ENCODE measurements at regions not wholly inside any gene's neighbourhood (a gene's known extent, or its start where the extent isn't known, plus 50 kb on each side); places are given as distances from the start of the nearest gene placed in this dataset.

GRCh38 chr5:124234770-124235562 is 511.5 kb downstream of the ZNF608 start:
- H3K36me3 ChIP-seq (ENCODE audit: control insufficient read depth in 2 of 2, insufficient read depth in 2 of 2, low read length in 2 of 2): no peaks in the 10 kb centered on the region

DNA sequence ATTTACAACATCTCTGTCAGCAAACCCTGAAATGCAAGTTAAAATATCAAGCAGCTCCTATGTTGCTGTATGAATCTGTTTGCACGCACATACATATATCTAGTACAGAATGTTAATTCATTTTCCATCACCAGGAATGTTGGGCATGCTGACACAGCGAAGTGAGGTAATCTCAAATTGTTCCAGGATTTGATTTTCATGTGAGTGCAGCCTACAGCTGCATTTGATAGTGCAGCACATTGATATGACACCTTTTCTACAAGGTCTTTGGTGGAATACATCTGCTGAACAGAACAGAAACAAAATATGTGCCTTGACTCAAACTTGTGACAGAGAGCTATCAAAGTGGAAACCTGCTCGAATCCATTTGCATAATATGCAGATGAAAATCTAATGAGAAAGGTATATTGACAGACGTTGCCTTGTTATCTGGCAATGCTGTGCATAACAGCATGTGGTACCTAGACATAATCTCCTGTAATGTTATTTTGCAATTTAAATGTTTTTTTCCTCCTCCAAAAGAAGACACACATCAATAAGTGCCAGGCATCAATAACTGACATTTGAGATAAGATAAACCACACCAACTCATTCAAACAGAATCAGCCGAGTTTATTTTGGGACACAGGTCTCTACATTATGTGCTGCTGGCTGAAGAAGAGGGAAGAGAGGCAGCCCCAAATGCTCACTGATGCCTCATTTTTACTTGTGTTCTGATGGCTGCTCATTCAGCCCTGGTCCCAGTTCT is 512.2 kb downstream of the ZNF608 start:
- Histone ChIP-seq H3K27me3 (ENCODE audit: control insufficient read depth in 2 of 2, insufficient read depth in 2 of 2, low read length in 2 of 2) (no peaks in the 10 kb centered on the region), H3K9ac (ENCODE audit: low read depth in 1 of 2, low read length in 2 of 2) (no peak overlapping the region), H3K4me1 (ENCODE audit: control insufficient read depth in 2 of 2, insufficient read depth in 2 of 2, low read length in 2 of 2) (peaks cover 0 to 6% of the 10 kb centered on the region in 2 donors), H3K4me3 (ENCODE audit: low read length in 2 of 2) (no peak overlapping the region), H3K9me3 (ENCODE audit: control insufficient read depth in 2 of 2, low read length in 2 of 2) (no peaks in the 10 kb centered on the region), H3K36me3 (ENCODE audit: control insufficient read depth in 2 of 2, insufficient read depth in 2 of 2, low read length in 2 of 2) (no peaks in the 10 kb centered on the region), H3K27ac (ENCODE audit: low read depth in 2 of 2, low read length in 2 of 2) (no peak overlapping the region)

More at GRCh38 chr5:124234770-124235562, 511.5 kb downstream of the ZNF608 start:
- Histone ChIP-seq H3K9me3 (ENCODE audit: control insufficient read depth in 2 of 2, low read length in 2 of 2) (no peaks in the 10 kb centered on the region), H3K4me3 (ENCODE audit: low read length in 2 of 2) (no peak overlapping the region), H3K4me1 (ENCODE audit: control insufficient read depth in 2 of 2, insufficient read depth in 2 of 2, low read length in 2 of 2) (peaks cover 0 to 6% of the 10 kb centered on the region in 2 donors), H3K9ac (ENCODE audit: low read depth in 1 of 2, low read length in 2 of 2) (no peak overlapping the region), H3K27ac (ENCODE audit: low read depth in 2 of 2, low read length in 2 of 2) (no peak overlapping the region), H3K27me3 (ENCODE audit: control insufficient read depth in 2 of 2, insufficient read depth in 2 of 2, low read length in 2 of 2) (no peaks in the 10 kb centered on the region)

GRCh38 chr5:124232515-124232914 is 513.9 kb downstream of the ZNF608 start:
- H3K9ac ChIP-seq (ENCODE audit: low read depth in 1 of 2, low read length in 2 of 2): no peak overlapping the region
- no peaks in the 10 kb centered on the region for H3K27me3 ChIP-seq (ENCODE audit: control insufficient read depth in 2 of 2, insufficient read depth in 2 of 2, low read length in 2 of 2)
- H3K36me3 ChIP-seq (ENCODE audit: control insufficient read depth in 2 of 2, insufficient read depth in 2 of 2, low read length in 2 of 2): no peaks in the 10 kb centered on the region
- H3K4me3 ChIP-seq (ENCODE audit: low read length in 2 of 2): no peak overlapping the region
- H3K4me1 ChIP-seq (ENCODE audit: control insufficient read depth in 2 of 2, insufficient read depth in 2 of 2, low read length in 2 of 2): peaks cover 0 to 6% of the 10 kb centered on the region in 2 donors
- no peak overlapping the region for H3K27ac ChIP-seq (ENCODE audit: low read depth in 2 of 2, low read length in 2 of 2)
- no peaks in the 10 kb centered on the region for H3K9me3 ChIP-seq (ENCODE audit: control insufficient read depth in 2 of 2, low read length in 2 of 2)

DNA sequence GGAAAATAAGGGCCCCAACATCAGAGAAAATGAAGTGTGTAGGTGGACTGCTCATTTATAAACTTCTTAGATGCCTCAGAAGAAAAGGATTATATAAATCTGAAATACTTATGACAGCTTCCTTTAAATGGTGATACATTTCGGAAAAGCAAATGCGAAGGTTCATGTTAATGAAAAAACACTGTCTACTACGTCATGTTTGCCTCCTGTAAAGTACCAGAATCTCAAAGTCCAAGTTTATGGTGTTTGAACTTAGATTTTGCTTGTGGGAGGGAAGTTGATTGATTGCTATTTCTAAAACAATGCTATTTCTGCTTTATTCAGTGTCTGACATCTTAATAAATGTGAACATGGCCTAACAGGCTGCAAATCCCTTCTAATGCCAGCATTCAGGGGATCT is 514.6 kb downstream of the ZNF608 start:
- no peaks in the 10 kb centered on the region for H3K36me3 ChIP-seq (ENCODE audit: control insufficient read depth in 2 of 2, insufficient read depth in 2 of 2, low read length in 2 of 2)
- no peaks in the 10 kb centered on the region for H3K27me3 ChIP-seq (ENCODE audit: control insufficient read depth in 2 of 2, insufficient read depth in 2 of 2, low read length in 2 of 2)
- no peaks in the 10 kb centered on the region for H3K9me3 ChIP-seq (ENCODE audit: control insufficient read depth in 2 of 2, low read length in 2 of 2)
- H3K27ac ChIP-seq (ENCODE audit: low read depth in 2 of 2, low read length in 2 of 2): no peak overlapping the region
- no peak overlapping the region for H3K9ac ChIP-seq (ENCODE audit: low read depth in 1 of 2, low read length in 2 of 2)
- H3K4me1 ChIP-seq (ENCODE audit: control insufficient read depth in 2 of 2, insufficient read depth in 2 of 2, low read length in 2 of 2): peaks cover 0 to 6% of the 10 kb centered on the region in 2 donors
- no peak overlapping the region for H3K4me3 ChIP-seq (ENCODE audit: low read length in 2 of 2)

GRCh38 chr5:124231230-124231629 is 515.2 kb downstream of the ZNF608 start:
- no peaks in the 10 kb centered on the region for H3K36me3 ChIP-seq (ENCODE audit: control insufficient read depth in 2 of 2, insufficient read depth in 2 of 2, low read length in 2 of 2)
- H3K9ac ChIP-seq (ENCODE audit: low read depth in 1 of 2, low read length in 2 of 2): no peak overlapping the region
- H3K27ac ChIP-seq (ENCODE audit: low read depth in 2 of 2, low read length in 2 of 2): no peak overlapping the region
- no peak overlapping the region for H3K4me3 ChIP-seq (ENCODE audit: low read length in 2 of 2)
- H3K4me1 ChIP-seq (ENCODE audit: control insufficient read depth in 2 of 2, insufficient read depth in 2 of 2, low read length in 2 of 2): peaks cover 0 to 6% of the 10 kb centered on the region in 2 donors
- no peaks in the 10 kb centered on the region for H3K27me3 ChIP-seq (ENCODE audit: control insufficient read depth in 2 of 2, insufficient read depth in 2 of 2, low read length in 2 of 2)
- H3K9me3 ChIP-seq (ENCODE audit: control insufficient read depth in 2 of 2, low read length in 2 of 2): no peaks in the 10 kb centered on the region

DNA sequence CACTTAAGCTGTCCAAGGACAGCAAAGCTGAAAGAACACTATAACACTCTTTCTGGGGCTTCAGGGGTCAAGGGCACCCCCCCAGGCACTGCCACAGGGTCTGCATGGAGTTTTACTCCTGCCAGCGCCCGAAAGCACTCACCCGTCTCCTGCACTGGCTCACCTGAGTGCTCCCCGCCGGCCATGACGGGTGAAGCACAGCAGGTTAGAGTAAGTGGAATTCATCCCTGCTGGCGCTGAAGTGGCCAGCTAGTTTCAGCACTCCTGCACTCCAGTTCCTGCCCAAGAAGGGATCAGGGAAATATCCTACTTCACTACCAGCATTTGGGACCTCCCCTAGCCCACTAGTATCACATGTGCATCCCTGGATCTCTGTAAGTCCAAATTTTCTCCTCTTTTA is 516.0 kb downstream of the ZNF608 start:
- Histone ChIP-seq H3K4me3 (ENCODE audit: low read length in 2 of 2) (no peak overlapping the region), H3K27ac (ENCODE audit: low read depth in 2 of 2, low read length in 2 of 2) (no peak overlapping the region), H3K27me3 (ENCODE audit: control insufficient read depth in 2 of 2, insufficient read depth in 2 of 2, low read length in 2 of 2) (no peaks in the 10 kb centered on the region), H3K9me3 (ENCODE audit: control insufficient read depth in 2 of 2, low read length in 2 of 2) (no peaks in the 10 kb centered on the region), H3K9ac (ENCODE audit: low read depth in 1 of 2, low read length in 2 of 2) (no peak overlapping the region), H3K4me1 (ENCODE audit: control insufficient read depth in 2 of 2, insufficient read depth in 2 of 2, low read length in 2 of 2) (peaks cover 0 to 6% of the 10 kb centered on the region in 2 donors), H3K36me3 (ENCODE audit: control insufficient read depth in 2 of 2, insufficient read depth in 2 of 2, low read length in 2 of 2) (no peaks in the 10 kb centered on the region)

GRCh38 chr5:124229352-124229751 is 517.1 kb downstream of the ZNF608 start:
- no peak overlapping the region for H3K27ac ChIP-seq (ENCODE audit: low read depth in 2 of 2, low read length in 2 of 2)
- H3K4me3 ChIP-seq (ENCODE audit: low read length in 2 of 2): no peak overlapping the region
- H3K36me3 ChIP-seq (ENCODE audit: control insufficient read depth in 2 of 2, insufficient read depth in 2 of 2, low read length in 2 of 2): no peaks in the 10 kb centered on the region
- no peaks in the 10 kb centered on the region for H3K9me3 ChIP-seq (ENCODE audit: control insufficient read depth in 2 of 2, low read length in 2 of 2)
- H3K4me1 ChIP-seq (ENCODE audit: control insufficient read depth in 2 of 2, insufficient read depth in 2 of 2, low read length in 2 of 2): peaks cover 0 to 6% of the 10 kb centered on the region in 2 donors
- H3K9ac ChIP-seq (ENCODE audit: low read depth in 1 of 2, low read length in 2 of 2): no peak overlapping the region
- no peaks in the 10 kb centered on the region for H3K27me3 ChIP-seq (ENCODE audit: control insufficient read depth in 2 of 2, insufficient read depth in 2 of 2, low read length in 2 of 2)

DNA sequence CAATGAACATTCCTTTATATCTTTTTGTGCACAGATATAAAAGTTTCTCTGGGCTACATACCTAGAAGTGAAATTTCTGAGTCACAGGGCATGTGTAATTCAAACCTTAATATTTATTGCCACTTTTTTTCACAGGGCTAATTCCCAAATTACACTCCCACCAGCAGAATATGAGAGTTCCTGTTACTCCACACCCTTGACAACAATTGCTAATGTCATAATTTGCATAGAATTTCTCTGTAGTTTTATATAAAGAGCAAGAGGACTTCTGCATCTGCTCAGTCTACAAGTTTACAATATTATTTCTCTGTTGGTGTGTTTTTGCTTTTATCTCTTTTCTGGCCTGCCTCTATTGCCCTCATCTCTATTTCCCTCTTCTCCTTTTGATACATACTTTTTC is 518.5 kb downstream of the ZNF608 start:
- no peaks in the 10 kb centered on the region for H3K27me3 ChIP-seq (ENCODE audit: control insufficient read depth in 2 of 2, insufficient read depth in 2 of 2, low read length in 2 of 2)

DNA sequence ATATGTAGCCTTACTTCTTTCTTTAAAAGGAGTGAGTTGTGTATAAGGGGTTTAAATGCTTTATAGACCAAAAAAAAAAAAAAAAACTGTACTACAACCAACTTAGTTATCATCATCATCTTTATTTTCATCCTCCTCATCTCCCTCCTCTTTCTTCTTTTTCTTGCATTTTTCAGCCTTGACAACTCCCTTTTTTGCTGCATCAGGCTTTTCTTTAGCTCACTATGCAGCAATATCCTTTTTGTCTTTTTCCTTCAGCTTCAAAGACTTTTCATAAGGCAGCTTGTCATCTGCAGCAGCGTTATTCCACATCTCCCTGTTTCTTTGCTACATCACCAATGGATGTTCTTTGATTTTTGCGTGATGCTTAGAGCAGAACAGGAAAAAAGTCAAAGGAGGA is 526.0 kb downstream of the ZNF608 start:
- H3K27ac ChIP-seq (ENCODE audit: low read depth in 2 of 2, low read length in 2 of 2): no peak overlapping the region

More for the DNA sequence above, 518.5 kb downstream of the ZNF608 start:
- H3K36me3 ChIP-seq (ENCODE audit: control insufficient read depth in 2 of 2, insufficient read depth in 2 of 2, low read length in 2 of 2): no peaks in the 10 kb centered on the region
- no peaks in the 10 kb centered on the region for H3K9me3 ChIP-seq (ENCODE audit: control insufficient read depth in 2 of 2, low read length in 2 of 2)
- no peak overlapping the region for H3K4me3 ChIP-seq (ENCODE audit: low read length in 2 of 2)
- H3K27ac ChIP-seq (ENCODE audit: low read depth in 2 of 2, low read length in 2 of 2): no peak overlapping the region
- no peak overlapping the region for H3K9ac ChIP-seq (ENCODE audit: low read depth in 1 of 2, low read length in 2 of 2)
- H3K4me1 ChIP-seq (ENCODE audit: control insufficient read depth in 2 of 2, insufficient read depth in 2 of 2, low read length in 2 of 2): peaks cover 0 to 6% of the 10 kb centered on the region in 2 donors

GRCh38 chr5:124212934-124213333 is 533.5 kb downstream of the ZNF608 start:
- H3K27me3 ChIP-seq (ENCODE audit: control insufficient read depth in 2 of 2, insufficient read depth in 2 of 2, low read length in 2 of 2): no peaks in the 10 kb centered on the region
- no peaks in the 10 kb centered on the region for H3K36me3 ChIP-seq (ENCODE audit: control insufficient read depth in 2 of 2, insufficient read depth in 2 of 2, low read length in 2 of 2)
- H3K4me3 ChIP-seq (ENCODE audit: low read length in 2 of 2): no peak overlapping the region
- no peak overlapping the region for H3K9ac ChIP-seq (ENCODE audit: low read depth in 1 of 2, low read length in 2 of 2)
- H3K27ac ChIP-seq (ENCODE audit: low read depth in 2 of 2, low read length in 2 of 2): no peak overlapping the region
- no peaks in the 10 kb centered on the region for H3K9me3 ChIP-seq (ENCODE audit: control insufficient read depth in 2 of 2, low read length in 2 of 2)
- no peaks in the 10 kb centered on the region for H3K4me1 ChIP-seq (ENCODE audit: control insufficient read depth in 2 of 2, insufficient read depth in 2 of 2, low read length in 2 of 2)

More for the DNA sequence above, 526.0 kb downstream of the ZNF608 start:
- Histone ChIP-seq H3K27me3 (ENCODE audit: control insufficient read depth in 2 of 2, insufficient read depth in 2 of 2, low read length in 2 of 2) (no peaks in the 10 kb centered on the region), H3K9me3 (ENCODE audit: control insufficient read depth in 2 of 2, low read length in 2 of 2) (no peaks in the 10 kb centered on the region), H3K36me3 (ENCODE audit: control insufficient read depth in 2 of 2, insufficient read depth in 2 of 2, low read length in 2 of 2) (no peaks in the 10 kb centered on the region), H3K9ac (ENCODE audit: low read depth in 1 of 2, low read length in 2 of 2) (no peak overlapping the region), H3K4me1 (ENCODE audit: control insufficient read depth in 2 of 2, insufficient read depth in 2 of 2, low read length in 2 of 2) (no peaks in the 10 kb centered on the region), H3K4me3 (ENCODE audit: low read length in 2 of 2) (no peak overlapping the region)

All from mucosa of rectum (tissue), 2 donors.